HEK293T (cell line): ENCODE measurements at regions not wholly inside any gene's neighbourhood (a gene's known extent, or its start where the extent isn't known, plus 50 kb on each side); places are given as distances from the start of the nearest gene placed in this dataset.

Experiments used
- ARNT ChIP-seq: fragments of 450-650 bp; IDR thresholded peaks from 2 replicates; pipeline ENCODE4 v1.6.1; 2017; ENCODE audit warnings: mild to moderate bottlenecking
- BHLHE40 ChIP-seq: fragments of 450-650 bp; IDR thresholded peaks from 2 replicates; pipeline ENCODE4 v1.6.1; 2016; ENCODE audit warnings: mild to moderate bottlenecking, moderate library complexity, borderline replicate concordance
- CTBP1 ChIP-seq: fragments of 450-650 bp; IDR thresholded peaks from 2 replicates; pipeline ENCODE4 v1.6.1; 2016; ENCODE audit warnings: borderline replicate concordance
- ELF4 ChIP-seq: fragments of 450-650 bp; IDR thresholded peaks from 2 replicates; pipeline ENCODE4 v1.6.1; 2017; ENCODE audit warnings: antibody characterized with exemption
- FOXA1 ChIP-seq: fragments of 450-650 bp; IDR thresholded peaks from 2 replicates; pipeline ENCODE4 v1.6.1; 2016; ENCODE audit warnings: mild to moderate bottlenecking
- FOXK2 ChIP-seq: fragments of 450-650 bp; IDR thresholded peaks from 2 replicates; pipeline ENCODE4 v1.6.1; 2016; ENCODE audit warnings: mild to moderate bottlenecking
- FOXM1 ChIP-seq: fragments of 450-650 bp; IDR thresholded peaks from 2 replicates; pipeline ENCODE4 v1.6.1; 2017; ENCODE audit warnings: mild to moderate bottlenecking, borderline replicate concordance
- HDGF ChIP-seq: fragments of 450-650 bp; IDR thresholded peaks from 2 replicates; pipeline ENCODE4 v1.6.1; 2017; ENCODE audit warnings: antibody characterized with exemption, borderline replicate concordance
- NFRKB ChIP-seq: fragments of 450-650 bp; IDR thresholded peaks from 2 replicates; pipeline ENCODE4 v1.6.1; 2016; ENCODE audit warnings: mild to moderate bottlenecking, moderate library complexity
- SP1 ChIP-seq: fragments of 450-650 bp; IDR thresholded peaks from 2 replicates; pipeline ENCODE4 v1.6.1; 2017
- SUZ12 ChIP-seq: fragments of 450-650 bp; IDR thresholded peaks from 2 replicates; pipeline ENCODE4 v1.6.1; 2016; ENCODE audit warnings: mild to moderate bottlenecking
- TARDBP ChIP-seq: fragments of 450-650 bp; IDR thresholded peaks from 2 replicates; pipeline ENCODE4 v1.6.1; 2016
- ZNF384 ChIP-seq: fragments of 450-650 bp; IDR thresholded peaks from 2 replicates; pipeline ENCODE4 v1.6.1; 2016
- TF ChIP-seq, protein P1 (sequence below): fragments of 450-650 bp; IDR thresholded peaks from 2 replicates; pipeline ENCODE4 v1.6.1; 2016

DNA sequence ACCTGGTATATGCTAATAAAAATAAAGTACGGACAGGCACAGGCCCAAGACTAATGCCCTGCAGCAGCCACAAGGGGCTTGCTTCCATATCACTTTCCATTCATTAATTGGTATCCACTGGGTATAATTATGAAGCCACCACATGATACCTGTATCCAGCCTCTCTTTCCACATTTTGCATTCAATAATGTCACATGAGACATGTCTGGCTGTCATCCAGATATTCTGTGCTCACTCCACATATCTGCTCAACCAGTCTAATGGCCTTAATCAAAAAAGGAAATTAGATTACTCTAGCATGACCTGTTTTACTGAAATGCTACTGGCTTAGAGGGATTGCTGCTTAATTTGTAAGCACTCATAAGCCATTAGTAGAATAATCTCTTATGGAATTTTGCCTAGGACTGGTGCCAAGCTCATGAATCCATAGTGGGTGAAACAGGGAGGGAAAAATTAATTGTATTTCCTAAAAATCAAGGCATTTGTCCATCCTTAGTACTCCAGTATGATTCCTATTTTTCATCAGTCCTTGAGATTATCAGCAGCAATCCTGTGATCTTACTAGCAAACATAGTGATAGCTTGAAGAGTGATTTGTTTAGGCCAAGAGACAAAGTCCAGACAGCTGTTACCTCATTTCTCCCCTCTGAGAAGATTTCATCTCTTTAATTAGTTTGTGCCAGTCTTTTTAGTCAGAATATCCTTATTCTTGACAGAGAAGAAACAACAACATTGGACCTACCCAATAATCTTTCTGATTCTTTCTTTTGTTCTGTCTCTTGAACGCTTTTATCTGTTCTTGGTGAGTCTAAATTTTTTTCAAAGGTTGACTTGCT is 119.2 kb upstream of the ABCA1 start:
- TF ChIP-seq HDGF, result no peak
- TF ChIP-seq ELF4, result no peak
- TF ChIP-seq, protein P1, sequence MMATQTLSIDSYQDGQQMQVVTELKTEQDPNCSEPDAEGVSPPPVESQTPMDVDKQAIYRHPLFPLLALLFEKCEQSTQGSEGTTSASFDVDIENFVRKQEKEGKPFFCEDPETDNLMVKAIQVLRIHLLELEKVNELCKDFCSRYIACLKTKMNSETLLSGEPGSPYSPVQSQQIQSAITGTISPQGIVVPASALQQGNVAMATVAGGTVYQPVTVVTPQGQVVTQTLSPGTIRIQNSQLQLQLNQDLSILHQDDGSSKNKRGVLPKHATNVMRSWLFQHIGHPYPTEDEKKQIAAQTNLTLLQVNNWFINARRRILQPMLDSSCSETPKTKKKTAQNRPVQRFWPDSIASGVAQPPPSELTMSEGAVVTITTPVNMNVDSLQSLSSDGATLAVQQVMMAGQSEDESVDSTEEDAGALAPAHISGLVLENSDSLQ, result no peak
- TF ChIP-seq NFRKB, result no peak
- TF ChIP-seq SP1, result no peak
- no peak for TF ChIP-seq BHLHE40
- TF ChIP-seq CTBP1, result no peak
- TF ChIP-seq SUZ12, result no peak
- no peak for TF ChIP-seq TARDBP
- no peak for TF ChIP-seq ARNT
- TF ChIP-seq FOXK2, result no peak
- TF ChIP-seq FOXM1, result no peak
- TF ChIP-seq FOXA1, result no peak
- no peak for TF ChIP-seq ZNF384
